ENCODE measurements at regions not wholly inside any gene's neighbourhood (a gene's known extent, or its start where the extent isn't known, plus 50 kb on each side); places are given as distances from the start of the nearest gene placed in this dataset.
A peak's percentile ranks its signal among the peaks of the same experiment; 100 is the strongest.

- DNase-seq (ENCODE audit: low read depth, low spot score): no peak
- Histone ChIP-seq H3K9me2 (ENCODE audit: insufficient read depth) (no peaks in the 10 kb centered on the region), H4K20me1 (ENCODE audit: insufficient read depth) (no peaks in the 10 kb centered on the region), H3K4me3 (replicated peaks in 1 of 2; ENCODE audit: low read depth in 1 of 2, low read length in 2 of 2) (no peak overlapping the region), H3K9me3 (ENCODE audit: control insufficient read depth in 1 of 2, insufficient read depth in 1 of 2, low read depth in 1 of 2, low read length in 2 of 2) (no peaks in the 10 kb centered on the region), H3K4me2 (ENCODE audit: low read length) (peak overlapping the region; percentile 35), H3K27me3 (ENCODE audit: insufficient read depth, low read length) (no peaks in the 10 kb centered on the region), H3K27ac (ENCODE audit: low read depth, low read length) (peak overlapping the region; percentile 38), H2AFZ (ENCODE audit: low read depth, low read length, poor library complexity, severe bottlenecking) (peak overlapping the region; percentile 81), H3K79me2 (ENCODE audit: insufficient read depth, low read length) (no peaks in the 10 kb centered on the region), H3K4me1 (ENCODE audit: control insufficient read depth in 1 of 2, insufficient read depth in 2 of 2, low read length in 2 of 2) (peaks cover 91 to 97% of the 10 kb centered on the region in 2 experiments), H3K9ac (ENCODE audit: low read length) (0 out of 2 replicates have a peak overlapping the region, but pooled peaks have one; percentile 6), H3K36me3 (ENCODE audit: control insufficient read depth in 1 of 2, insufficient read depth in 2 of 2, low read length in 2 of 2) (no peaks in the 10 kb centered on the region)
- intact Hi-C loops (cut with micrococcal nuclease): no loop called here
- TF ChIP-seq ZBTB33 (IDR thresholded peaks at IDR 0.05; ENCODE audit: extremely low read depth, insufficient replicate concordance, low read length) (no peak), CEBPB (IDR thresholded peaks at IDR 0.05; ENCODE audit: low read depth) (no peak), SIN3A (IDR thresholded peaks at IDR 0.05; ENCODE audit: low read depth) (no peak), EZH2 (IDR thresholded peaks at IDR 0.05) (no peak), CTCF (IDR thresholded peaks at IDR 0.05 in 2 of 3, conservative IDR thresholded peaks at IDR 0.05 in 1 of 3; ENCODE audit: borderline replicate concordance in 1 of 3, insufficient read depth in 1 of 3, low read depth in 2 of 3, low read length in 2 of 3) (no peak), POLR2AphosphoS5 (IDR thresholded peaks at IDR 0.05; ENCODE audit: low read depth, low read length) (no peak), ELF1 (IDR thresholded peaks at IDR 0.05; ENCODE audit: borderline replicate concordance, low read depth) (no peak), ZFX (IDR thresholded peaks at IDR 0.05) (no peak), ZNF274 (IDR thresholded peaks at IDR 0.05; ENCODE audit: low read depth, low read length) (no peak)
- TF ChIP-seq, protein P1, sequence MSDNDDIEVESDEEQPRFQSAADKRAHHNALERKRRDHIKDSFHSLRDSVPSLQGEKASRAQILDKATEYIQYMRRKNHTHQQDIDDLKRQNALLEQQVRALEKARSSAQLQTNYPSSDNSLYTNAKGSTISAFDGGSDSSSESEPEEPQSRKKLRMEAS (IDR thresholded peaks at IDR 0.05): no peak
- TF ChIP-seq, protein P2, sequence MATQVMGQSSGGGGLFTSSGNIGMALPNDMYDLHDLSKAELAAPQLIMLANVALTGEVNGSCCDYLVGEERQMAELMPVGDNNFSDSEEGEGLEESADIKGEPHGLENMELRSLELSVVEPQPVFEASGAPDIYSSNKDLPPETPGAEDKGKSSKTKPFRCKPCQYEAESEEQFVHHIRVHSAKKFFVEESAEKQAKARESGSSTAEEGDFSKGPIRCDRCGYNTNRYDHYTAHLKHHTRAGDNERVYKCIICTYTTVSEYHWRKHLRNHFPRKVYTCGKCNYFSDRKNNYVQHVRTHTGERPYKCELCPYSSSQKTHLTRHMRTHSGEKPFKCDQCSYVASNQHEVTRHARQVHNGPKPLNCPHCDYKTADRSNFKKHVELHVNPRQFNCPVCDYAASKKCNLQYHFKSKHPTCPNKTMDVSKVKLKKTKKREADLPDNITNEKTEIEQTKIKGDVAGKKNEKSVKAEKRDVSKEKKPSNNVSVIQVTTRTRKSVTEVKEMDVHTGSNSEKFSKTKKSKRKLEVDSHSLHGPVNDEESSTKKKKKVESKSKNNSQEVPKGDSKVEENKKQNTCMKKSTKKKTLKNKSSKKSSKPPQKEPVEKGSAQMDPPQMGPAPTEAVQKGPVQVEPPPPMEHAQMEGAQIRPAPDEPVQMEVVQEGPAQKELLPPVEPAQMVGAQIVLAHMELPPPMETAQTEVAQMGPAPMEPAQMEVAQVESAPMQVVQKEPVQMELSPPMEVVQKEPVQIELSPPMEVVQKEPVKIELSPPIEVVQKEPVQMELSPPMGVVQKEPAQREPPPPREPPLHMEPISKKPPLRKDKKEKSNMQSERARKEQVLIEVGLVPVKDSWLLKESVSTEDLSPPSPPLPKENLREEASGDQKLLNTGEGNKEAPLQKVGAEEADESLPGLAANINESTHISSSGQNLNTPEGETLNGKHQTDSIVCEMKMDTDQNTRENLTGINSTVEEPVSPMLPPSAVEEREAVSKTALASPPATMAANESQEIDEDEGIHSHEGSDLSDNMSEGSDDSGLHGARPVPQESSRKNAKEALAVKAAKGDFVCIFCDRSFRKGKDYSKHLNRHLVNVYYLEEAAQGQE (IDR thresholded peaks at IDR 0.05; ENCODE audit: low read depth): no peak
- BruUV-seq (replicated peaks): no TSS peak
- POLR2A ChIA-PET: interaction anchor here (0.6 to 1.3 kb wide), 3 partner anchors 8 to 92 kb away, joined by 3 to 8 read pairs (median 3); no protein-coding TSS in a partner anchor
- CTCF ChIA-PET: interaction anchor here (0.9 to 1.1 kb wide), 2 partner anchors 32 to 74 kb away, joined by 3 to 4 read pairs; no protein-coding TSS in a partner anchor
- ATAC-seq: no peak
- RAD21 ChIA-PET (ENCODE audit: low non-redundant PET in 1 of 2, low total read pairs in 2 of 2, uncharacterized antibody in 2 of 2, unreplicated experiment in 2 of 2): no interaction called here
Observed at GRCh38 chr14:76950055-76951020, 78.2 kb downstream of the IRF2BPL start.
